Liver (tissue), 3 donors: ENCODE measurements at regions not wholly inside any gene's neighbourhood (a gene's known extent, or its start where the extent isn't known, plus 50 kb on each side); places are given as distances from the start of the nearest gene placed in this dataset.

Experiments used
- GABPA ChIP-seq, 2 donors: IDR thresholded peaks in 1 of 2; conservative IDR thresholded peaks in 1 of 2; 2 replicates each; pipeline ENCODE4 v1.6.1; 2016; ENCODE audit warnings: antibody characterized with exemption in 2 of 2, mild to moderate bottlenecking in 1 of 2, moderate library complexity in 1 of 2
- HNF4A ChIP-seq, 2 donors: conservative IDR thresholded peaks; 2 replicates each; pipeline ENCODE4 v1.6.1; 2016; ENCODE audit warnings: antibody characterized with exemption in 2 of 2, mild to moderate bottlenecking in 2 of 2
- HNF4G ChIP-seq: IDR thresholded peaks from 2 replicates; pipeline ENCODE4 v1.6.1; 2016; ENCODE audit warnings: antibody characterized with exemption
- JUND ChIP-seq, 2 donors: IDR thresholded peaks; 2 replicates each; pipeline ENCODE4 v1.6.1; 2016; ENCODE audit warnings: antibody characterized with exemption in 2 of 2
- RAD21 ChIP-seq, 2 donors: IDR thresholded peaks; 2 replicates each; pipeline ENCODE4 v1.6.1; 2016; ENCODE audit warnings: antibody characterized with exemption in 2 of 2, mild to moderate bottlenecking in 2 of 2
- TAF1 ChIP-seq: conservative IDR thresholded peaks from 2 replicates; pipeline ENCODE4 v1.6.1; 2016; ENCODE audit warnings: antibody characterized with exemption, mild to moderate bottlenecking
- YY1 ChIP-seq: IDR thresholded peaks from 2 replicates; pipeline ENCODE4 v1.6.1; 2016; ENCODE audit warnings: antibody characterized with exemption, mild to moderate bottlenecking
- TF ChIP-seq, protein P1 (sequence below): IDR thresholded peaks from 2 replicates; pipeline ENCODE4 v1.6.1; 2016; ENCODE audit warnings: antibody characterized with exemption, mild to moderate bottlenecking
- TF ChIP-seq, protein P2 (sequence below): IDR thresholded peaks from 2 replicates; pipeline ENCODE4 v1.6.1; 2016; ENCODE audit warnings: antibody characterized with exemption
- TF ChIP-seq, protein P3 (sequence below): fragments of 150-350 bp; IDR thresholded peaks from 2 replicates; pipeline ENCODE4 v1.5.1; 2017; ENCODE audit warnings: improper control_type of control experiment, low read depth, low read length; ENCODE audit not compliant: missing input control
- TF ChIP-seq, protein P4 (sequence below): IDR thresholded peaks from 2 replicates; pipeline ENCODE4 v1.6.1; 2016; ENCODE audit warnings: antibody characterized with exemption
- TF ChIP-seq, protein P5 (sequence below): IDR thresholded peaks from 2 replicates; pipeline ENCODE4 v1.6.1; 2016; ENCODE audit warnings: antibody characterized with exemption
- donor health status: healthy.
- donor health status: healthy.

DNA sequence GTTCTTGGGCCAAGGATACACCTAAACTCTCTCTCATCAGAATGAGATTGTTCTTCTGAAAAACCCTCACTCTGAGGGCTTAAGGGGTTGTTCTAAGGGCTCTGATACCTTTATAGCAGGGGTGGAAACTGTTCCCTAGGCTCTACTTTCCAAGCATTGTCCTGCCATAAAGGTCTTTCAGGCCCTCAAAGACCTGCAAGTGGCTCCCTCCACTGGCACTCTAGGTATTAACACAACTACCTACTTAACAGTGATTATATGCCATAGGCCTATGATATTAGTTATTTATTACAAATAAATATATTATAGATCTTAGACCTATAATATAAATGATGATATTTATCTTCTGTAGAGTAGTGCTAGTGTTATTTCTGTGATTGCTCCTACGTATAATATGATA lies 473.7 kb upstream of the RPS6KA3 start:
- TF ChIP-seq, protein P1, sequence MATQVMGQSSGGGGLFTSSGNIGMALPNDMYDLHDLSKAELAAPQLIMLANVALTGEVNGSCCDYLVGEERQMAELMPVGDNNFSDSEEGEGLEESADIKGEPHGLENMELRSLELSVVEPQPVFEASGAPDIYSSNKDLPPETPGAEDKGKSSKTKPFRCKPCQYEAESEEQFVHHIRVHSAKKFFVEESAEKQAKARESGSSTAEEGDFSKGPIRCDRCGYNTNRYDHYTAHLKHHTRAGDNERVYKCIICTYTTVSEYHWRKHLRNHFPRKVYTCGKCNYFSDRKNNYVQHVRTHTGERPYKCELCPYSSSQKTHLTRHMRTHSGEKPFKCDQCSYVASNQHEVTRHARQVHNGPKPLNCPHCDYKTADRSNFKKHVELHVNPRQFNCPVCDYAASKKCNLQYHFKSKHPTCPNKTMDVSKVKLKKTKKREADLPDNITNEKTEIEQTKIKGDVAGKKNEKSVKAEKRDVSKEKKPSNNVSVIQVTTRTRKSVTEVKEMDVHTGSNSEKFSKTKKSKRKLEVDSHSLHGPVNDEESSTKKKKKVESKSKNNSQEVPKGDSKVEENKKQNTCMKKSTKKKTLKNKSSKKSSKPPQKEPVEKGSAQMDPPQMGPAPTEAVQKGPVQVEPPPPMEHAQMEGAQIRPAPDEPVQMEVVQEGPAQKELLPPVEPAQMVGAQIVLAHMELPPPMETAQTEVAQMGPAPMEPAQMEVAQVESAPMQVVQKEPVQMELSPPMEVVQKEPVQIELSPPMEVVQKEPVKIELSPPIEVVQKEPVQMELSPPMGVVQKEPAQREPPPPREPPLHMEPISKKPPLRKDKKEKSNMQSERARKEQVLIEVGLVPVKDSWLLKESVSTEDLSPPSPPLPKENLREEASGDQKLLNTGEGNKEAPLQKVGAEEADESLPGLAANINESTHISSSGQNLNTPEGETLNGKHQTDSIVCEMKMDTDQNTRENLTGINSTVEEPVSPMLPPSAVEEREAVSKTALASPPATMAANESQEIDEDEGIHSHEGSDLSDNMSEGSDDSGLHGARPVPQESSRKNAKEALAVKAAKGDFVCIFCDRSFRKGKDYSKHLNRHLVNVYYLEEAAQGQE: no peak
- TF ChIP-seq YY1 (no peak), GABPA (IDR thresholded peaks at IDR 0.05 in 1 of 2, conservative IDR thresholded peaks at IDR 0.05 in 1 of 2) (no peak), RAD21 (IDR thresholded peaks at IDR 0.05) (no peak), HNF4A (conservative IDR thresholded peaks at IDR 0.05) (no peak), TAF1 (no peak), HNF4G (no peak), JUND (IDR thresholded peaks at IDR 0.05) (no peak)
- TF ChIP-seq, protein P2, sequence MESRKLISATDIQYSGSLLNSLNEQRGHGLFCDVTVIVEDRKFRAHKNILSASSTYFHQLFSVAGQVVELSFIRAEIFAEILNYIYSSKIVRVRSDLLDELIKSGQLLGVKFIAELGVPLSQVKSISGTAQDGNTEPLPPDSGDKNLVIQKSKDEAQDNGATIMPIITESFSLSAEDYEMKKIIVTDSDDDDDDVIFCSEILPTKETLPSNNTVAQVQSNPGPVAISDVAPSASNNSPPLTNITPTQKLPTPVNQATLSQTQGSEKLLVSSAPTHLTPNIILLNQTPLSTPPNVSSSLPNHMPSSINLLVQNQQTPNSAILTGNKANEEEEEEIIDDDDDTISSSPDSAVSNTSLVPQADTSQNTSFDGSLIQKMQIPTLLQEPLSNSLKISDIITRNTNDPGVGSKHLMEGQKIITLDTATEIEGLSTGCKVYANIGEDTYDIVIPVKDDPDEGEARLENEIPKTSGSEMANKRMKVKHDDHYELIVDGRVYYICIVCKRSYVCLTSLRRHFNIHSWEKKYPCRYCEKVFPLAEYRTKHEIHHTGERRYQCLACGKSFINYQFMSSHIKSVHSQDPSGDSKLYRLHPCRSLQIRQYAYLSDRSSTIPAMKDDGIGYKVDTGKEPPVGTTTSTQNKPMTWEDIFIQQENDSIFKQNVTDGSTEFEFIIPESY: no peak
- TF ChIP-seq, protein P3, sequence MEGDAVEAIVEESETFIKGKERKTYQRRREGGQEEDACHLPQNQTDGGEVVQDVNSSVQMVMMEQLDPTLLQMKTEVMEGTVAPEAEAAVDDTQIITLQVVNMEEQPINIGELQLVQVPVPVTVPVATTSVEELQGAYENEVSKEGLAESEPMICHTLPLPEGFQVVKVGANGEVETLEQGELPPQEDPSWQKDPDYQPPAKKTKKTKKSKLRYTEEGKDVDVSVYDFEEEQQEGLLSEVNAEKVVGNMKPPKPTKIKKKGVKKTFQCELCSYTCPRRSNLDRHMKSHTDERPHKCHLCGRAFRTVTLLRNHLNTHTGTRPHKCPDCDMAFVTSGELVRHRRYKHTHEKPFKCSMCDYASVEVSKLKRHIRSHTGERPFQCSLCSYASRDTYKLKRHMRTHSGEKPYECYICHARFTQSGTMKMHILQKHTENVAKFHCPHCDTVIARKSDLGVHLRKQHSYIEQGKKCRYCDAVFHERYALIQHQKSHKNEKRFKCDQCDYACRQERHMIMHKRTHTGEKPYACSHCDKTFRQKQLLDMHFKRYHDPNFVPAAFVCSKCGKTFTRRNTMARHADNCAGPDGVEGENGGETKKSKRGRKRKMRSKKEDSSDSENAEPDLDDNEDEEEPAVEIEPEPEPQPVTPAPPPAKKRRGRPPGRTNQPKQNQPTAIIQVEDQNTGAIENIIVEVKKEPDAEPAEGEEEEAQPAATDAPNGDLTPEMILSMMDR: no peak
- TF ChIP-seq, protein P4, sequence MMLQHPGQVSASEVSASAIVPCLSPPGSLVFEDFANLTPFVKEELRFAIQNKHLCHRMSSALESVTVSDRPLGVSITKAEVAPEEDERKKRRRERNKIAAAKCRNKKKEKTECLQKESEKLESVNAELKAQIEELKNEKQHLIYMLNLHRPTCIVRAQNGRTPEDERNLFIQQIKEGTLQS: no peak
- TF ChIP-seq, protein P5, sequence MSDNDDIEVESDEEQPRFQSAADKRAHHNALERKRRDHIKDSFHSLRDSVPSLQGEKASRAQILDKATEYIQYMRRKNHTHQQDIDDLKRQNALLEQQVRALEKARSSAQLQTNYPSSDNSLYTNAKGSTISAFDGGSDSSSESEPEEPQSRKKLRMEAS: no peak
